ENCODE measurements at regions not wholly inside any gene's neighbourhood (a gene's known extent, or its start where the extent isn't known, plus 50 kb on each side); places are given as distances from the start of the nearest gene placed in this dataset.

DNA sequence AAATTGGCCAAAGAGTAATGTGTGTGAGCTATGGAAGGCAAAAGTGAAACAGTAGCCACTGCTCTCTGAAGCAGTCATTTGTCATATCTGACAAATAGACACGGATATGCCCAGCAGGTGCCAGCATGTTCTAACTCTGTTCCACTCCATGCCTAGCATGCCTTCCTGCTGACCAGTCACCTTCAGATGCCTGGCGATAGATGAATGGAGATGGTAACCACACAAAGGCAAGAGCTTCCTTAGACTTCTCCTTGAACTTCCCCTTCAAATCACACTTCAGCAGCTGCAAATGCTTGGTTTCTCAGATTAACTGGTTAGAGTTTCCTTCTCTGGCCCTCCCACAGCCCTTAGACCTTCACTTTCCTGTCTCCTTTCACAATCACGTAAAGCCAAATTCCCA, 429.9 kb downstream of the DAD1 start:
- TF ChIP-seq SUZ12 (IDR thresholded peaks at IDR 0.05; ENCODE audit: extremely low read depth, insufficient read depth, insufficient read length) (no peak), YY1 (IDR thresholded peaks at IDR 0.05; ENCODE audit: insufficient read depth, insufficient read length) (no peak)

All from NT2/D1 (cell line).